ENCODE measurements at regions not wholly inside any gene's neighbourhood (a gene's known extent, or its start where the extent isn't known, plus 50 kb on each side); places are given as distances from the start of the nearest gene placed in this dataset.

- no peaks in the 10 kb centered on the region for H3K9me2 ChIP-seq (replicated peaks; ENCODE audit: insufficient read depth)
- no peak overlapping the region for H3K4me2 ChIP-seq
- no peaks in the 10 kb centered on the region for H4K20me1 ChIP-seq (ENCODE audit: insufficient read depth, poor library complexity, severe bottlenecking)
- no peaks in the 10 kb centered on the region for H3K27me3 ChIP-seq
- H3K9me3 ChIP-seq (ENCODE audit: low read depth): peaks cover 8% of the 10 kb centered on the region
- no peak overlapping the region for H3K4me3 ChIP-seq
- no peak overlapping the region for H2AFZ ChIP-seq
- H3K4me1 ChIP-seq (ENCODE audit: insufficient read depth): no peaks in the 10 kb centered on the region
- H3K79me2 ChIP-seq: no peaks in the 10 kb centered on the region
- H3K36me3 ChIP-seq (replicated peaks; ENCODE audit: insufficient read depth, low read depth): no peaks in the 10 kb centered on the region
- WGBS (ENCODE audit: low lambda C conversion rate, missing lambda C conversion rate): 72% methylated on average over 2 of the region's 2 CpGs
- H3K27ac ChIP-seq: no peak overlapping the region
- DNase-seq (ENCODE audit: low spot score): no peak
- TF ChIP-seq EZH2 (IDR thresholded peaks at IDR 0.05; ENCODE audit: borderline replicate concordance): no peak
- TF ChIP-seq CTCF (IDR thresholded peaks at IDR 0.05; ENCODE audit: poor library complexity): no peak
- no peak for TF ChIP-seq EZH2phosphoT487 (IDR thresholded peaks at IDR 0.05; ENCODE audit: low read depth, severe bottlenecking, unreplicated experiment)
These were observed 172.5 kb downstream of the SMAD2 start for GRCh38 chr18:47758000-47758399.

- H3K9me3 ChIP-seq (ENCODE audit: low read depth): peaks cover 6% of the 10 kb centered on the region
- no peak overlapping the region for H3K4me3 ChIP-seq
- no peaks in the 10 kb centered on the region for H3K9me2 ChIP-seq (replicated peaks; ENCODE audit: insufficient read depth)
- WGBS (ENCODE audit: low lambda C conversion rate, missing lambda C conversion rate): 25% methylated on average over 9 of the region's 9 CpGs
- H3K27me3 ChIP-seq: no peaks in the 10 kb centered on the region
- no peak overlapping the region for H2AFZ ChIP-seq
- peak; percentile 80 for DNase-seq (ENCODE audit: low spot score)
- H3K36me3 ChIP-seq (replicated peaks; ENCODE audit: insufficient read depth, low read depth): no peaks in the 10 kb centered on the region
- H3K4me1 ChIP-seq (ENCODE audit: insufficient read depth): no peaks in the 10 kb centered on the region
- H3K4me2 ChIP-seq: no peak overlapping the region
- TF ChIP-seq CTCF (IDR thresholded peaks at IDR 0.05; ENCODE audit: poor library complexity) (peak; percentile 82), EZH2 (IDR thresholded peaks at IDR 0.05; ENCODE audit: borderline replicate concordance) (no peak)
- H4K20me1 ChIP-seq (ENCODE audit: insufficient read depth, poor library complexity, severe bottlenecking): no peaks in the 10 kb centered on the region
- H3K79me2 ChIP-seq: no peaks in the 10 kb centered on the region
- no peak overlapping the region for H3K27ac ChIP-seq
These were observed 174.0 kb downstream of the SMAD2 start for GRCh38 chr18:47756364-47757016.

DNA sequence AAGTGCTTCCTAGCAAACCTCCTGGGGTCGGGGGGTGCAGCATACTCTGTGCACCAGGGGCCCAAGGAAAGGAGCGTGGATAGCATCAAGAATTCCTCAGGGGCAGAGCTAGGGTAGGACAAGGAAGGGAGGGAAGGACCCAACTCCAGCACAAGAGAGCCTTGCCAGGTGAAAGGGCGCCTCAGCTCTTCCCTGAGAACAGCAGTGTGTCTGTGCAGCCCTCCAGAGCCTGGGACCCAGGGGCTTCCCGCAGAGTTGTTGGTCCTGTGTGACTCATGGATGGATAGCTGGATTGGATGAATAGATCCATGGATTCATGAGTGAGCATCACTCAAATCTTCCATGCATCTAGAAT is 175.4 kb downstream of the SMAD2 start:
- no peaks in the 10 kb centered on the region for H3K4me1 ChIP-seq (ENCODE audit: insufficient read depth)
- no peak for DNase-seq (ENCODE audit: low spot score)
- H3K27me3 ChIP-seq: no peaks in the 10 kb centered on the region
- TF ChIP-seq EZH2phosphoT487 (IDR thresholded peaks at IDR 0.05; ENCODE audit: low read depth, severe bottlenecking, unreplicated experiment) (no peak), CTCF (IDR thresholded peaks at IDR 0.05; ENCODE audit: poor library complexity) (no peak), EZH2 (IDR thresholded peaks at IDR 0.05; ENCODE audit: borderline replicate concordance) (no peak)
- H3K36me3 ChIP-seq (replicated peaks; ENCODE audit: insufficient read depth, low read depth): no peaks in the 10 kb centered on the region
- no peak overlapping the region for H3K27ac ChIP-seq
- H3K9me3 ChIP-seq (ENCODE audit: low read depth): peaks cover 1% of the 10 kb centered on the region
- no peak overlapping the region for H3K4me2 ChIP-seq
- no peaks in the 10 kb centered on the region for H3K79me2 ChIP-seq
- H4K20me1 ChIP-seq (ENCODE audit: insufficient read depth, poor library complexity, severe bottlenecking): no peaks in the 10 kb centered on the region
- no peak overlapping the region for H3K4me3 ChIP-seq
- H2AFZ ChIP-seq: no peak overlapping the region
- no peaks in the 10 kb centered on the region for H3K9me2 ChIP-seq (replicated peaks; ENCODE audit: insufficient read depth)
- 88% methylated on average over 4 of the region's 4 CpGs for WGBS (ENCODE audit: low lambda C conversion rate, missing lambda C conversion rate)

All from hepatocyte (in vitro differentiated cells).